Upper lobe of left lung (tissue), 4 donors: ENCODE measurements at regions not wholly inside any gene's neighbourhood (a gene's known extent, or its start where the extent isn't known, plus 50 kb on each side); places are given as distances from the start of the nearest gene placed in this dataset.

Experiments used
- EP300 ChIP-seq, 4 donors: sonication (generic); formaldehyde crosslinking; IDR thresholded peaks; one replicate each; pipeline ENCODE4 v1.5.1; 2017; ENCODE audit warnings: antibody characterized with exemption in 4 of 4, control low read depth in 2 of 4
- POLR2A ChIP-seq, 4 donors: fragments of 450-650 bp; IDR thresholded peaks; one replicate each; pipeline ENCODE4 v1.5.1; 2016 to 2017; ENCODE audit warnings: antibody characterized with exemption in 4 of 4, mild to moderate bottlenecking in 2 of 4

GRCh38 chr12:124372831-124373230 lies 77.9 kb downstream of the RFLNA start:
- TF ChIP-seq POLR2A (IDR thresholded peaks at IDR 0.05) (no peak), EP300 (IDR thresholded peaks at IDR 0.05) (no peak)
